ENCODE measurements at regions not wholly inside any gene's neighbourhood (a gene's known extent, or its start where the extent isn't known, plus 50 kb on each side); places are given as distances from the start of the nearest gene placed in this dataset.

DNA sequence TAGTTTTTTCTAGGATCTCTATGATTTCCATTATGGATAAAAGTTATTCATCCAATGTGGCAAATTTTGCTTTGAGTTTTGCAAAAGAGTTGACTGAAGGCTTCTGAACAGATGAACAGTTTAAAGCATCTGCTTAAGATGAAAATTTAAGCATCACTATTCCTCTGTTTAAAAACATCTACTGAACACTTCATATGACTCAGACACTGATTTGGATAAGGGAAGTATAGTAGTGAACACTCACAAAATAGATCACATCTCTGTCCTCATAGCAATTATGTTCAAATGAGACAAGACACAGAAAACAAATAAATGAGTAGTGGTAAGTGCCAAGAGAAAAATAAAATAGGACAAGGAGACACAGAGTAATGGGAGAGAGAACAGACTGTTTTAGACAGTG lies 157.3 kb downstream of the MBL2 start:
- Histone ChIP-seq H3K27ac (ENCODE audit: low read depth in 2 of 2, low read length in 2 of 2) (no peak overlapping the region), H3K36me3 (ENCODE audit: control insufficient read depth in 2 of 3, insufficient read depth in 3 of 3, low read length in 3 of 3) (no peaks in the 10 kb centered on the region), H3K9ac (ENCODE audit: low read length in 3 of 3) (no peak overlapping the region), H3K27me3 (ENCODE audit: control insufficient read depth, insufficient read depth, low read length) (no peaks in the 10 kb centered on the region), H3K4me3 (ENCODE audit: low read length in 3 of 3) (no peak overlapping the region), H3K4me1 (ENCODE audit: control insufficient read depth in 2 of 3, insufficient read depth in 2 of 3, low read depth in 1 of 3, low read length in 3 of 3) (no peaks in the 10 kb centered on the region), H3K9me3 (ENCODE audit: control insufficient read depth in 2 of 3, insufficient read depth in 1 of 3, low read length in 3 of 3) (no peaks in the 10 kb centered on the region)
- FAIRE-seq (no peak), DNase-seq (no peak)
- TF ChIP-seq, protein P1, sequence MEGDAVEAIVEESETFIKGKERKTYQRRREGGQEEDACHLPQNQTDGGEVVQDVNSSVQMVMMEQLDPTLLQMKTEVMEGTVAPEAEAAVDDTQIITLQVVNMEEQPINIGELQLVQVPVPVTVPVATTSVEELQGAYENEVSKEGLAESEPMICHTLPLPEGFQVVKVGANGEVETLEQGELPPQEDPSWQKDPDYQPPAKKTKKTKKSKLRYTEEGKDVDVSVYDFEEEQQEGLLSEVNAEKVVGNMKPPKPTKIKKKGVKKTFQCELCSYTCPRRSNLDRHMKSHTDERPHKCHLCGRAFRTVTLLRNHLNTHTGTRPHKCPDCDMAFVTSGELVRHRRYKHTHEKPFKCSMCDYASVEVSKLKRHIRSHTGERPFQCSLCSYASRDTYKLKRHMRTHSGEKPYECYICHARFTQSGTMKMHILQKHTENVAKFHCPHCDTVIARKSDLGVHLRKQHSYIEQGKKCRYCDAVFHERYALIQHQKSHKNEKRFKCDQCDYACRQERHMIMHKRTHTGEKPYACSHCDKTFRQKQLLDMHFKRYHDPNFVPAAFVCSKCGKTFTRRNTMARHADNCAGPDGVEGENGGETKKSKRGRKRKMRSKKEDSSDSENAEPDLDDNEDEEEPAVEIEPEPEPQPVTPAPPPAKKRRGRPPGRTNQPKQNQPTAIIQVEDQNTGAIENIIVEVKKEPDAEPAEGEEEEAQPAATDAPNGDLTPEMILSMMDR (IDR thresholded peaks at IDR 0.05; ENCODE audit: borderline replicate concordance, extremely low read depth, insufficient read depth): no peak
- intact Hi-C loops (cut with DNase I): no loop called here

DNA sequence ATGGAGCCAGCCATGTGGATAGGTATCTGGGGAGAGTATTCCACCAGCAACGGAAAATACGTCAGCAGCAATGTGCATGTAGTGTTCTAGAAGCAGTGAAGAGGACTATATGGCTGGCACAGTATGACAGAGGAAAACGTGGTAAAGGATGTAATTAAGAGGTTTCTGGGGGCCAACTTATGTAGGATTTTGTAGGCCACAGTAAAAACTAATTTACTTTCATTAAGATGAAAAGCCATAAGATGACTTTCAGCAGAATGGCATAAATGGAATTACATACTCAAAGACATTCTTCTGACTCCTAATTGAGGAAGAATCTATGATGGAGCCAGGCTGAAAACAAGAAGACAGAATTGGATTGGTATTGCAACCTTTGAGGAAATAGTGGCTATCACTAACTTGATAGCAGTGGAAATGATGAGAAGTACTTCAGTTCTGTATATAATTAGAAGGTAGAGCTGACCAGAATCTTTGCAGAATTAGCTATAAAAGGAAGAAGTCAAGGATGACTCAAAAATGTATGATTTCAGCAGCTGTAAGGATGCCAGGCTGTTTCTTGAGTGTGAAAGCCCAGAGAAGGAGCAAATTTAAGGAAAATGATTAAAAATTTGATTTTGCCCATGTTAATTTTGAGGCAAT lies 156.7 kb downstream of the MBL2 start:
- intact Hi-C loops (cut with DNase I): no loop called here
- H3K9me3 ChIP-seq (ENCODE audit: control insufficient read depth in 2 of 3, insufficient read depth in 1 of 3, low read length in 3 of 3): no peaks in the 10 kb centered on the region
- H3K27me3 ChIP-seq (ENCODE audit: control insufficient read depth, insufficient read depth, low read length): no peaks in the 10 kb centered on the region
- no peak overlapping the region for H3K4me3 ChIP-seq (ENCODE audit: low read length in 3 of 3)
- no peaks in the 10 kb centered on the region for H3K36me3 ChIP-seq (ENCODE audit: control insufficient read depth in 2 of 3, insufficient read depth in 3 of 3, low read length in 3 of 3)
- H3K27ac ChIP-seq (ENCODE audit: low read depth in 2 of 2, low read length in 2 of 2): no peak overlapping the region
- H3K4me1 ChIP-seq (ENCODE audit: control insufficient read depth in 2 of 3, insufficient read depth in 2 of 3, low read depth in 1 of 3, low read length in 3 of 3): no peaks in the 10 kb centered on the region
- DNase-seq (no peak), FAIRE-seq (no peak)
- TF ChIP-seq, protein P1 (IDR thresholded peaks at IDR 0.05; ENCODE audit: borderline replicate concordance, extremely low read depth, insufficient read depth): no peak
- no peak overlapping the region for H3K9ac ChIP-seq (ENCODE audit: low read length in 3 of 3)

DNA sequence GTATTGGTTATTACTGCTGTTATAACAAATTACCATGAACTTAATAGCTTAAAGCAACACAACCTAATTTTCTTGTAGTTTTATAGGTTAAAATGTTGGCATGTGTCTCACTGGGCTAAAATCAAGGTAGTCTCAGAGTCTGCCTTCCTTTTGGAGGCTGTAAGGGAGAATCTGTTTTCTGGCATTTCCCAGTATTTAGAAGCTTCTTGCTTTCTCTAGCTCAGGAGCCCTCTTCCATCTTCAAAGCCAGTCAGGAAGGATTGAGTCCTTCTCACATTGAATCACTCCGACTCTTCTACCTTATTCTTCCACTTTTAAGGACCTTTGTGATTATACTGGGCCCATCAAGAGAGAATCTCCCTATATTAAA lies 156.2 kb downstream of the MBL2 start:
- no peaks in the 10 kb centered on the region for H3K9me3 ChIP-seq (ENCODE audit: control insufficient read depth in 2 of 3, insufficient read depth in 1 of 3, low read length in 3 of 3)
- TF ChIP-seq, protein P1 (IDR thresholded peaks at IDR 0.05; ENCODE audit: borderline replicate concordance, extremely low read depth, insufficient read depth): no peak
- H3K36me3 ChIP-seq (ENCODE audit: control insufficient read depth in 2 of 3, insufficient read depth in 3 of 3, low read length in 3 of 3): no peaks in the 10 kb centered on the region
- DNase-seq: no peak
- H3K9ac ChIP-seq (ENCODE audit: low read length in 3 of 3): no peak overlapping the region
- no peak overlapping the region for H3K4me3 ChIP-seq (ENCODE audit: low read length in 3 of 3)
- H3K27me3 ChIP-seq (ENCODE audit: control insufficient read depth, insufficient read depth, low read length): no peaks in the 10 kb centered on the region
- H3K27ac ChIP-seq (ENCODE audit: low read depth in 2 of 2, low read length in 2 of 2): no peak overlapping the region
- intact Hi-C loops (cut with DNase I): no loop called here
- H3K4me1 ChIP-seq (ENCODE audit: control insufficient read depth in 2 of 3, insufficient read depth in 2 of 3, low read depth in 1 of 3, low read length in 3 of 3): no peaks in the 10 kb centered on the region
- no peak for FAIRE-seq

DNA sequence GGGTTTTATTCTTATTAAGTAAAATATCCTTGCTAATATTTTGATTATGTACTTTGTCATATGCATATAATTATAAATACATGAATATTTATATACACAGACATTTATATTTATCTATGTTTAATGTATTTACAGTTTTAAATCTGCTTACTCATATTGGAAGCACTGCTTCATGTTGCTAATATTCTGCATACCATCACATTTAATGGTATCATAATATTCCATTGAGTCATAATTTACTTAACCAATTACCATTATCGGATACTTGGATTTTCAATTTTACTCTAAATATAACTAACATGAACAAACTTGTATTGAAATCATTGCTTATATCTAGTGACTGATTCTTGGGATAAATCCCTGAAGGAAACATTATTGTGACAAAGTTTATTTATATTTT lies 155.2 kb downstream of the MBL2 start:
- TF ChIP-seq, protein P1 (IDR thresholded peaks at IDR 0.05; ENCODE audit: borderline replicate concordance, extremely low read depth, insufficient read depth): no peak
- no peaks in the 10 kb centered on the region for H3K27me3 ChIP-seq (ENCODE audit: control insufficient read depth, insufficient read depth, low read length)
- H3K9ac ChIP-seq (ENCODE audit: low read length in 3 of 3): no peak overlapping the region
- FAIRE-seq: no peak
- no peak overlapping the region for H3K27ac ChIP-seq (ENCODE audit: low read depth in 2 of 2, low read length in 2 of 2)
- intact Hi-C loops (cut with DNase I): no loop called here
- H3K4me3 ChIP-seq (ENCODE audit: low read length in 3 of 3): no peak overlapping the region
- DNase-seq: no peak
- no peaks in the 10 kb centered on the region for H3K9me3 ChIP-seq (ENCODE audit: control insufficient read depth in 2 of 3, insufficient read depth in 1 of 3, low read length in 3 of 3)
- H3K4me1 ChIP-seq (ENCODE audit: control insufficient read depth in 2 of 3, insufficient read depth in 2 of 3, low read depth in 1 of 3, low read length in 3 of 3): no peaks in the 10 kb centered on the region
- no peaks in the 10 kb centered on the region for H3K36me3 ChIP-seq (ENCODE audit: control insufficient read depth in 2 of 3, insufficient read depth in 3 of 3, low read length in 3 of 3)
